A549 (cell line): ENCODE measurements at regions not wholly inside any gene's neighbourhood (a gene's known extent, or its start where the extent isn't known, plus 50 kb on each side); places are given as distances from the start of the nearest gene placed in this dataset.

Experiments
- CBX2 ChIP-seq: fragments of 200-600 bp; sonication (generic); IDR thresholded peaks from 2 replicates; pipeline ENCODE4 v1.6.1; 2016; ENCODE audit warnings: low read depth, mild to moderate bottlenecking, borderline replicate concordance
- CEBPB ChIP-seq, 2 experiments: fragments of >200 bp in 1 of 2; sonication (Bioruptor Twin) in 1 of 2; formaldehyde crosslinking in 1 of 2; IDR thresholded peaks; 2 replicates each; pipeline ENCODE4 v1.6.1; 2012 to 2016
- CTCF ChIP-seq: fragments of >200 bp; sonication (Bioruptor Twin); formaldehyde crosslinking; IDR thresholded peaks from 3 replicates; pipeline ENCODE4 v1.5.1; 2016
- ELK1 ChIP-seq: fragments of 150-350 bp; IDR thresholded peaks from 2 replicates; pipeline ENCODE4 v1.6.1; 2014; ENCODE audit warnings: low read depth, mild to moderate bottlenecking, low read length
- KDM1A ChIP-seq: fragments of 200-600 bp; sonication (generic); IDR thresholded peaks from 2 replicates; pipeline ENCODE4 v1.6.1; 2016; ENCODE audit warnings: low read depth, mild to moderate bottlenecking
- KDM5A ChIP-seq: fragments of 200-600 bp; sonication (generic); IDR thresholded peaks from 2 replicates; pipeline ENCODE4 v1.6.1; 2016; ENCODE audit warnings: antibody characterized with exemption, mild to moderate bottlenecking
- MAX ChIP-seq: IDR thresholded peaks from 2 replicates; pipeline ENCODE4 v1.6.1; 2012
- NFE2L2 ChIP-seq: fragments of 150-350 bp; conservative IDR thresholded peaks from 2 replicates; pipeline ENCODE4 v1.6.1; 2014; ENCODE audit warnings: low read length
- NR3C1 ChIP-seq: fragments of >200 bp; sonication (Bioruptor Twin); formaldehyde crosslinking; IDR thresholded peaks from 3 replicates; pipeline ENCODE4 v1.6.1; 2017
- PBX3 ChIP-seq: IDR thresholded peaks from 2 replicates; pipeline ENCODE4 v1.6.1; 2012
- POLR2A ChIP-seq: IDR thresholded peaks from 2 replicates; pipeline ENCODE4 v1.6.1; 2012; ENCODE audit warnings: mild to moderate bottlenecking, low read length
- RAD21 ChIP-seq, 2 experiments: fragments of >200 bp in 1 of 2; sonication (Bioruptor Twin) in 1 of 2; formaldehyde crosslinking in 1 of 2; IDR thresholded peaks in 1 of 2; conservative IDR thresholded peaks in 1 of 2; 2 replicates in 1 of 2; 3 replicates in 1 of 2; pipeline ENCODE4 v1.6.1; 2012 to 2018; ENCODE audit warnings: inconsistent platforms in 1 of 2
- RFX5 ChIP-seq: fragments of 450-650 bp; IDR thresholded peaks from 2 replicates; pipeline ENCODE4 v1.7.1; 2014; ENCODE audit warnings: antibody characterized with exemption, mild to moderate bottlenecking, moderate library complexity
- RNF2 ChIP-seq: fragments of 200-600 bp; sonication (generic); IDR thresholded peaks from 2 replicates; pipeline ENCODE4 v1.6.1; 2016; ENCODE audit warnings: low read depth, mild to moderate bottlenecking, antibody characterized with exemption, moderate library complexity, borderline replicate concordance

GRCh38 chr14:27026097-27026496 lies 428.3 kb upstream of the NOVA1 start:
- TF ChIP-seq CBX2 (no peak), POLR2A (no peak), MAX (no peak), CTCF (no peak), ELK1 (no peak), NFE2L2 (no peak), RNF2 (no peak), RAD21 (conservative IDR thresholded peaks at IDR 0.05 in 1 of 2, IDR thresholded peaks at IDR 0.05 in 1 of 2) (no peak), CEBPB (IDR thresholded peaks at IDR 0.05) (no peak), PBX3 (no peak), KDM5A (no peak), NR3C1 (no peak), KDM1A (no peak), RFX5 (no peak)
